Astrocyte (in vitro differentiated cells and primary cell): ENCODE measurements at regions not wholly inside any gene's neighbourhood (a gene's known extent, or its start where the extent isn't known, plus 50 kb on each side); places are given as distances from the start of the nearest gene placed in this dataset.

Experiments
- CTCF ChIP-seq: IDR thresholded peaks from 2 replicates; pipeline ENCODE4 v1.5.1; 2011; ENCODE audit warnings: low read depth, mild to moderate bottlenecking, inconsistent platforms, low read length, moderate library complexity; ENCODE audit not compliant: insufficient read depth
- EZH2 ChIP-seq: IDR thresholded peaks from 2 replicates; pipeline ENCODE4 v1.6.1; 2012; ENCODE audit warnings: mild to moderate bottlenecking, low read length, inconsistent platforms; ENCODE audit not compliant: insufficient read depth

- no peak for TF ChIP-seq CTCF
- TF ChIP-seq EZH2, result no peak
These were observed 403.2 kb upstream of the CADM2 start for GRCh38 chr3:84555629-84556028.
